ENCODE measurements at regions not wholly inside any gene's neighbourhood (a gene's known extent, or its start where the extent isn't known, plus 50 kb on each side); places are given as distances from the start of the nearest gene placed in this dataset.

GRCh38 chr6:104282581-104282980 is 577.1 kb downstream of the HACE1 start:
- TF ChIP-seq POLR2A (IDR thresholded peaks at IDR 0.05) (no peak), CTCF (IDR thresholded peaks at IDR 0.05) (no peak)

Data from testis (tissue), 2 donors.